HT1080 (cell line): ENCODE measurements at regions not wholly inside any gene's neighbourhood (a gene's known extent, or its start where the extent isn't known, plus 50 kb on each side); places are given as distances from the start of the nearest gene placed in this dataset.

Experiments
- DNase-seq: peaks from one replicate; pipeline ENCODE4 v3.0.0-alpha.2; 2015; ENCODE audit warnings: low read depth

GRCh38 chr10:57026307-57026706, 665.2 kb upstream of the ZWINT start:
- no peak for DNase-seq

- no peak for DNase-seq
Measured at GRCh38 chr10:57023626-57024025, 662.6 kb upstream of the ZWINT start.

GRCh38 chr10:57018452-57018851, 657.4 kb upstream of the ZWINT start:
- no peak for DNase-seq

- no peak for DNase-seq
Measured at GRCh38 chr10:57017356-57018037, 656.4 kb upstream of the ZWINT start.

- DNase-seq = no peak
Measured at GRCh38 chr10:57015595-57016318, 654.7 kb upstream of the ZWINT start.

- no peak for DNase-seq
Measured at GRCh38 chr10:57015187-57015586, 654.1 kb upstream of the ZWINT start.

- DNase-seq = no peak
Measured at GRCh38 chr10:57014758-57015157, 653.7 kb upstream of the ZWINT start.

- DNase-seq = peak; percentile 57
Measured at GRCh38 chr10:57008189-57008588, 647.1 kb upstream of the ZWINT start.

- DNase-seq = no peak
Measured at GRCh38 chr10:56991591-56992069, 630.6 kb upstream of the ZWINT start.

GRCh38 chr10:56975513-56975912, 614.5 kb upstream of the ZWINT start:
- DNase-seq = no peak

- DNase-seq = no peak
Measured at GRCh38 chr10:56973766-56974165, 612.7 kb upstream of the ZWINT start.

- DNase-seq = no peak
Measured at GRCh38 chr10:56943221-56943755, 582.2 kb upstream of the ZWINT start.

GRCh38 chr10:56934515-56934914, 573.5 kb upstream of the ZWINT start:
- no peak for DNase-seq

- no peak for DNase-seq
Measured at GRCh38 chr10:56928714-56929113, 567.7 kb upstream of the ZWINT start.

- no peak for DNase-seq
Measured at GRCh38 chr10:56927701-56928100, 566.6 kb upstream of the ZWINT start.

- DNase-seq = no peak
Measured at GRCh38 chr10:56920601-56921261, 559.7 kb upstream of the ZWINT start.

GRCh38 chr10:56912043-56912442, 551.0 kb upstream of the ZWINT start:
- DNase-seq = no peak

GRCh38 chr10:56905051-56905450, 544.0 kb upstream of the ZWINT start:
- DNase-seq = no peak

- DNase-seq = no peak
Measured at GRCh38 chr10:56902554-56902953, 541.5 kb upstream of the ZWINT start.

GRCh38 chr10:56895306-56895705, 534.2 kb upstream of the ZWINT start:
- DNase-seq = peak; percentile 2

GRCh38 chr10:56881218-56881617, 520.2 kb upstream of the ZWINT start:
- no peak for DNase-seq

GRCh38 chr10:56880606-56881005, 519.5 kb upstream of the ZWINT start:
- DNase-seq = no peak
